GM21390 (cell line): ENCODE measurements at regions not wholly inside any gene's neighbourhood (a gene's known extent, or its start where the extent isn't known, plus 50 kb on each side); places are given as distances from the start of the nearest gene placed in this dataset.
A peak's percentile ranks its signal among the peaks of the same experiment; 100 is the strongest.
"Not testable (repeated sequence)": the region's sequence is repeated elsewhere in the genome, so short reads cannot be mapped to it uniquely, and the experiment has no call there.

ENCODE experiments used
- ATAC-seq: cut with Tn5 transposase; IDR thresholded peaks from one replicate; pipeline ENCODE4 v1.9.1; 2021; ENCODE audit not compliant: unreplicated experiment

DNA sequence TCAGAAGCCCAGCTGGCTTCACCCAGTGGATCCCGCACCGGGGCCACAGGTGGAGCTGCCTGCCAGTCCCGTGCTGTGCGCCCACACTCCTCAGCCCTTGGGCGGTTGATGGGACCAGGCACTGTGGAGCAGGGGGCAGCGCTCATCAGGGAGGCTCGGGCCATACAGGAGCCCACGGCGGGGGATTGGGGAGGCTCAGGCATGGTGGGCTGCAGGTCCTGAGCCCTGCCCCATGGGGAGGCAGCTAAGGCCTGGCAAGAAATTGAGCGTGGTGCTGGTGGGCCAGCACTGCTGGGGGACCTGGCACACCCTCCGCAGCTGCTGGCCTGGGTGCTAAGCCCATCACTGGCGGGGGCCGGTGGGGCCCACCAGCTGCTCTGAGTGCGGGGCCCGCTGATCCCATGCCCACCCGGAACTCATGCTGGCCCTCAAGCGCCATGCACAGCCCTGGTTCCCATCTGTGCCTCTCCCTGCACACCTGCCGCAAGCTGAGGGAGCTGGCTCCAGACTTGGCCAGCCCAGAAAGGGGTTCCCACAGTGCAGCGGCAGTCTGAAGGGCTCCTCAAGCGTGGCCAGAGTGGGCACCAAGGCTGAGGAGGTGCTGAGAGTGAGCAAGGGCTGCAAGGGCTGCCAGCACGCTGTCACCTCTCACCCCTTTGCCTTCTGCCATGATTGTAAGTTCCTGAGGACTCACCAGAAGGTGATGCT, 705.1 kb downstream of the STPG2 start:
- ATAC-seq, result not testable (repeated sequence)

DNA sequence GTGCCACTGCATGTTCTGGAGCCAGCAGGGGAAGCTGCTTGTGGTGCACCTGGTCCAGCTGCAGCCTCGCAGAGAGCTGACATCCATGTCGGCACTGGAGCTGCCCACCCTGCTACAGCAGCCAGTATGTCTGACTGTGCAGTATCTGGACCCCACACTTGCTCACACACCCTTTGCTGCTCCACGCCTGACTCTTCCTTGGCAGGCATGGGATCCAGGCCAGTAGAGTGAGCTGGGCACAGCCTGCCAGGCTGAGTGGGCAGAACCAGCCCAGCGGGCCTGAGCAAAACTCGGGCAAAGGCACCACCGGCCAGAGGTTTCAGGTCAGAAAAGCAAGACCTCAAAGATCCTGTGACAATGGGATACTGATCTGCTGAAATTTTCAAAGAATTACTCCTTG, 690.1 kb downstream of the STPG2 start:
- no peak for ATAC-seq

DNA sequence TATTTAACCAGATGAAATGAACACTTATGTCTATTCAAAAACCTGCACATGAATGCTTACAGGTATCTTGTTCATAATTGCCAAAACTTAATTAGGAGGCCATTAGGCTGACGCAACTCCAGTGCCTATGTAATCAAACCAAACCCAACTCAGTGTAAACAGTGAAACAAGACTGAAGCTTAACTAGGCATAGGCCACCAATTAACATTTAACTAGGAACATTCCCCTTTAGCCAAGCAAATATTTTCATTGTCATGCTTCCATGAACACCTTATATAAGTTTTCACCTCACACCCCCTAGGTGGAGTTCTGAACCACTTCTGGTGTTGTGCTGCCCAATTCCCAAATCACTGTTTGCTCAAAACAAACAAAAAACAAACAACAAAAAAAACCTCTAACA, 686.0 kb downstream of the STPG2 start:
- no peak for ATAC-seq

DNA sequence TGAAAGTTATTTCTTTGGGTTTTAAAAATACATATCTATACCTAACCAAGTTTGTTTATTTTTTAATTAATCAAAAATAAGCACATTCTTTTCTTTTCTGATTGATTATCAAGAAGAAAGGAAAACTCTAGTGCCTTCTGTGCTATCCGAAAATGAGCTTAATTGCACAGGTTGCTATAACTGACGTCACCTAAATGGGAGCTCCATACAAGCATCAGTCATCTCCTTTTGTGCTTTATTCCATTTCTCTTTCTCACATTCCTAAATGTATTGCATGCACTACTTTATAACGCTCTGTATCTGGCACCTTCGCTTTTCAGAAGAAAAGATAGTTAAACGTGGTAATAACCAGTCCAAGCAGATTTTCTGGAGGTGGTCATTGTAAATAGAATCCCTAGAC, 675.0 kb downstream of the STPG2 start:
- ATAC-seq, result no peak

DNA sequence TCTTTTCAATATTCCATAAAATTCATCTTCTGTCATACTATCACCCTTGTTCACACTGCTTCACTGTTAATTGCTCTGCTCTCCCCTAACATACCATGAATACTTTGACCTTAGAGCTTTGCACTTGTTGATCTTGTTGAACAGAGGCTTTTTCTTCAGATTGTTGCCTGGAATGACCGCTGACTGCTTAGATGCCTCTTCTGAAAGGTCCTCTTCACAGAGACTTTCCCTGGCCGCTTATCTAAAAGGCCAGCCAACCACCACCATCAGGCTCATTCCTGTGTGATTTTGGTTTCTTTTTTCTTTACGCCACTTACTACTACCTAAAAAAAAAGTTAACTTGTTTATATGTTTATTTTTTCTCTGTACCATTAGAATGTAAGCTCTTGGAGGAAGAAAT, 667.7 kb downstream of the STPG2 start:
- no peak for ATAC-seq

DNA sequence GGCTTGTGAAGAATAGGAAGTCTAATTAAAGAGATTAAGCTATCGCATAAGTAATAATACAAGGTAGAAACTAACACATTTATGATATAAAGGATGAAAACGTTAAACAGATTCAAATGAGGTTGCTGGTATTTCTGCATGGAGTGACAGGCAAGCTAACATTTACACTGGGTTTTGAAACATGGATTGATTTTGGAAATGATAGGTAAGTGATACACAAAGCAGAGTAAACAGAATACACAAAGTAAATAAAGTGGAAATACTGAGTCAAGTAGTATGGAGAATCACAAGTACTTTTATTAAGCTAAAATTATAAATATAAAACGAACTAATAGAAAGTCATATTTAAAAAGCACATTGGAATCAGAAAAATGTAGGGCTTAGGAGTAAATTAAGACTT, 665.3 kb downstream of the STPG2 start:
- no peak for ATAC-seq

DNA sequence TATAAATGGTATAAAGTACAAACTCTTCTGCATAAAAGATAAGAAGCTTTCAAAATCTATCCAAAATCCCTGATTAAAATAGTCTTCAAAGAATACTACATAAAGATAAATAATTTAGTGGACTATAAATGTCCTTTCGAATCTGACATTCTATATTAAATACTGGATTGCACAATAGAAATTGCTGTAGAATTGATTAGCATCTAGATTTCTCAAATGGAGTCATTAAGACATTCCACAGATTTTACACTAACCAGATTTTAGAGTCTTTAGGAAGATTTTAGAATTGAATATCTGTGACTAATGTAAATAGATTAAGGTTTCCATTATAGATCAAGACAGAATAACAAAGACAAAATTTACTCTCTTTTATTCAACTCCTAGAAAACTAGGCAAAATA, 663.9 kb downstream of the STPG2 start:
- no peak for ATAC-seq

DNA sequence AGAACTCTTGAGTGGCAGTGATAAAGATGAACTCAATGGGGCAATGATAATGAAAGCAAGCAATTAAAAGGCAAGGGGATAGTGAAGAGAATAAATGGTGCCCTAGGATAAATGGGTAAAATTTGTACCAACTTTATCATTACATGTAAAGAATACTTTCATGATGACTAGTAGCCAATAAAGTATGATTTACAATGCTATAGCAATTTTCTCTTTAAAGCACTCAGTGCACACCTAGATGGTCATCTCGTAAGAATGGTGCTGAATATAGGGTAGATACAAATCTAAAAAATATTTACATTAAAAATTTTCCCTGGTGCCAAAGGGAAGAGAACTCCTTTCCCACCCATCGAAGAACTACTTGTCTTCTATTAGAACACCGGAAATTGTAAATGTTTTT, 651.4 kb downstream of the STPG2 start:
- ATAC-seq, result no peak

DNA sequence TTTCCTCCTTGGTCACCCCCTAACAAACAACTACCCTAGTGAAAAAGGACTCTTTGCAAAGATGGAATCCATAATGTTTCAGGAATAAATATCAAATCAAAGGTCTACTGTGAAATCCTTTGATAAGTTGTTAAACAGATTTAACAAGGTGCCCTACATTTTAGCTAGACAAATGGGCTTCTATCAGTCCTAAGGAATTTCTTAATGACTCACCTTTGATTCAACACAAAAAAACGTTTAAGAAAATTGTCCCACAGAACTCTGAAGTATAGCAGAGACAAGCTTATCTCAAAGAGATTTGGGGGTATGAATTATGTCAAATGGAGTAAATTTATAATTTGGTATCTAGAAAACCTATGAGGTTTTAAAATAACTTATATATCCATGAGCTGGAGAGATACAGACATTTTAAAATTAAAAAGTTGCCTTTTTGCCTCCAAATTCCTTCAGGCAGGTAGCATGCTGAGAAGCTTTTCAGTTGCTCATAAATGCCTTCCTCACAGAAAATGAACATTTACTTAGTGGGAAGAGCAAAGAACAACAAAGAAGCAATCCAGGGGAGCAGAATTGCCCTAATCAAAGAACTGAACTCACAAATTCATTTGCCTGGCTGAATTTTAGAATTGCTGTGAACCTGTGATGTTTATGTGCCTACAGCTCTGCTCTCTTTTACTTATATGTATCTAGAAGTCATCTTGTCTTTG, 649.3 kb downstream of the STPG2 start:
- ATAC-seq, result no peak

DNA sequence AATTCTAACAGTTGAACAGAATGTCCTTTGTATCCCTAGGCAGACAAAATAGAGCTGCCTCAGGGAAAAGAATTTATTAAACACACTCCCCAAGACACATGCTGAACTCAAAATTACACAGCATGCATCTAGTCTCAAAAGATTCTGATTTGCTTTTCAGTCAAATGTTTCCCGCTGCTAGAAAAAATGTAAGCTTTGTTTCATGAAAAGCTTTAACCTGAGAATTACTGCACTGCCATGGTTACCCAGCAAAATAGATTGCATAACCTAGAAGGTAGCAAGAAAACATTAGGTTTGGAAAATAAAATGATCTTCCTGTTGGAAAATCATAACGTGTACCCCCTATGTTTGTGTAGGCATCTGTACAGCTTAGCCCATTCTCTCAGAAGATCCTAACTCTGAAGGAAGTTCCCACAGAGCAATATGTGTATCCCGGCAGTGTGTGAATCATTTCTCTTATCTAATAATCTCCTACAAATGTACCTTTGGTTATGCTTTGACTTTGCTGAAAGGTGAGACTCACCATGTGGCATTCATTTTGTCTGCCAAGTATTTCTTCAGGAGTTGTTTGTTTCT, 646.9 kb downstream of the STPG2 start:
- no peak for ATAC-seq

DNA sequence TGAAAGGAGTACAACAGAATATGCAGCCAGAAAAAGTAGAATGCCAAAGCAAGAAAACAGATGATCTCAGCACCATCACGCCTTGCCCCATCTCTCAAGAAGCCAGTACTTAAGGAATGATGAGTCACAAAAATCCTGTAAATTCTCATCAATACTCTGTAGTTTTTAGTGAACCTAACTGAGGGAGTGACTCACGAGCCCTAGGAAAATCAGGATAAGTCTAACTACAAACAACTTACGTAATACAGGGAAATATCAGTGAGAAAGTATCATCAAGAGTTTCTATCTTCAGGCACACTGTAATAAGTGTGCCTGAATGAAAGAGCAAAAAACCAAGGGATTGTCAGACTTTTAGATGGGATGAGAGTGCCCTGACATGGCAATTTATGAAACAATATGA, 644.4 kb downstream of the STPG2 start:
- no peak for ATAC-seq

DNA sequence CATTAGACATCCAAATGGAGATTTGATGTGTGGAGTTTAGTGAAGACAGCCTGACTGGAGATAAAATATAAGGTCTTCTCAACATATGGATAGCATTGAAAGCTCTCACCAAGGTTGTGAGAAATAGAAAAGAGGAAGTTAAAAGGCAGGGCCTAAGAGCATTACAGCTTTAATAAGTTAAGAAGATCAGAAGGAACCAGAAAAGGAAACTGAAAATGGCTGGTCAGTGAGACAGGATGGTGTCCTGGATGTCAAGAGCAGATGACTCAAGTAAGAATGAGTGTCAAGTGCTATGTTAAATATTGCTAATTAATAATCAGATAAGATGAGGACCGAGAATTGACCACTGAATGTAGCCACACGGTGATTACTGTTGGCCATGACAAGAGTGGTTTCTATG, 642.9 kb downstream of the STPG2 start:
- peak; percentile 99 for ATAC-seq

DNA sequence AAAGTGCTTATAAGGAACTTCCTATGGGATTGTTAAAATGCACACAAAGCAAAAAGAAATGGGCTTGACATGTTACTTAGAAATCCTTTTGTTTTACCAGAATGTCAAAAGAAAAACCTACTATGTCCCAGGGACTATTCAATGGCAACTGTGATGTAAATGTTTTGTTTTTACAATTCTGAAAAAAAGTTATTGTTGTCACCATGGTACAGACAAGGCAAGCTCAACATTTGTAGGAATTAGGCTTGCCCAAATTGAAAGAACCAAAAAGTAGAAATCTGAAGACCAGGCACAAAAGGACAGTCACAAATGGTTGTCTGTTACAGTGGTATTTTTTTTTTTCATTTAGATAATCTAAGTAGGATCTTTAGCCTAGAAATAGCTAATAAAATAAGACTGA, 638.6 kb downstream of the STPG2 start:
- ATAC-seq, result no peak

DNA sequence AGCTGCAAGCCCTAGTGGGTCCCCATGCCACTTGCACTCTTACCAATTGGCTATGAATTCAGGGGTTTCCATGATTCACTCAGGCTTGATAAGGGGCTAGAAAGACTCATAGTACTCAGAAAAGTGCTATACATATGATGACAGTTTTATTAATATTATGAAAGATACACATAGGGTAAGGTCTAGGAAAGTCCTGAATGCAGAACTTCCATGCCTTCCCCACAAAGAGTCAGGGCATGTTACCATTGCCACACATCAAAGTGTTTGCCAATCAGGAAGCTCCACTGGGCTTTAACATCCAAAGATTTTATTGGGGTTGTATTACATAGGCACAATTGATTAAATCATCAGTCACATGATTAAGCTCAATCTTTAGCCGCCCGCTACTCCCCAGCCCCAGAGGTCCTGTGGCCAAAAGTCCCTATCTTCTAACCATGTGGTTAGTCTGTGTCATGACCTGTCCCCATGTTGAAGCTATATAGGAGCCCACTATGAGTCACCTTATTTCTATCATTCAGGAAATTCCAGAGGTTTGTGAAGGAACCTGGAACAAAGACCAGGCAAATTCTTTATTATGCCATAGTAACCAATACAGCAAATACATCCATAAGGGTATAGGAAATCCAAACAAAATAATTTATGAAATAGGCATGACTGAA, 635.6 kb downstream of the STPG2 start:
- ATAC-seq, result no peak
